AG09319 (cell line): ENCODE measurements at regions not wholly inside any gene's neighbourhood (a gene's known extent, or its start where the extent isn't known, plus 50 kb on each side); places are given as distances from the start of the nearest gene placed in this dataset.
"Not testable (repeated sequence)": the region's sequence is repeated elsewhere in the genome, so short reads cannot be mapped to it uniquely, and the experiment has no call there.

Experiments used
- DNase-seq: peaks from one replicate; pipeline ENCODE4 v3.0.0-alpha.2; 2010; ENCODE audit warnings: low read depth; ENCODE audit errors: extremely low read depth
- TF ChIP-seq, protein P1 (sequence below): IDR thresholded peaks from 2 replicates; pipeline ENCODE4 v1.5.1; 2011; ENCODE audit warnings: low read depth, mild to moderate bottlenecking, inconsistent platforms, low read length, moderate library complexity

DNA sequence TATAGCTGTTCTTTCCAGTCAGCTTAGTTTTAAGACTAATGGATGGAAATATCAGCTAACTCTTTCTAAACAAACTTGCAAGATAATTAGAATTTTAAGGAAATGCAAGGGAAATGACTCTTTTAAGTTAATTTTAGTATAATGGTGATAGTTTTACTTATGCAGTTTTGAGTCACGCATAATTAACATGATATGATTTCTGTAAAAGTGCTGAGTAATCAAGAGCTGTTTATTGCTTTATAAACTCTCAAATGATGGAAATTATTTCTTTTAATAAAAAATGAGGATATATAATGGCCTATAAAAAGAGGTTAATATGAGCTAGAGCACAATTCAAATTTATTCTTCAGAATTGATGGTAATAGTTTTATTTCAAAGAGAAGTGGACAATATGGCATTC, 385.9 kb downstream of the GLUD2 start:
- TF ChIP-seq, protein P1, sequence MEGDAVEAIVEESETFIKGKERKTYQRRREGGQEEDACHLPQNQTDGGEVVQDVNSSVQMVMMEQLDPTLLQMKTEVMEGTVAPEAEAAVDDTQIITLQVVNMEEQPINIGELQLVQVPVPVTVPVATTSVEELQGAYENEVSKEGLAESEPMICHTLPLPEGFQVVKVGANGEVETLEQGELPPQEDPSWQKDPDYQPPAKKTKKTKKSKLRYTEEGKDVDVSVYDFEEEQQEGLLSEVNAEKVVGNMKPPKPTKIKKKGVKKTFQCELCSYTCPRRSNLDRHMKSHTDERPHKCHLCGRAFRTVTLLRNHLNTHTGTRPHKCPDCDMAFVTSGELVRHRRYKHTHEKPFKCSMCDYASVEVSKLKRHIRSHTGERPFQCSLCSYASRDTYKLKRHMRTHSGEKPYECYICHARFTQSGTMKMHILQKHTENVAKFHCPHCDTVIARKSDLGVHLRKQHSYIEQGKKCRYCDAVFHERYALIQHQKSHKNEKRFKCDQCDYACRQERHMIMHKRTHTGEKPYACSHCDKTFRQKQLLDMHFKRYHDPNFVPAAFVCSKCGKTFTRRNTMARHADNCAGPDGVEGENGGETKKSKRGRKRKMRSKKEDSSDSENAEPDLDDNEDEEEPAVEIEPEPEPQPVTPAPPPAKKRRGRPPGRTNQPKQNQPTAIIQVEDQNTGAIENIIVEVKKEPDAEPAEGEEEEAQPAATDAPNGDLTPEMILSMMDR: no peak
- no peak for DNase-seq

DNA sequence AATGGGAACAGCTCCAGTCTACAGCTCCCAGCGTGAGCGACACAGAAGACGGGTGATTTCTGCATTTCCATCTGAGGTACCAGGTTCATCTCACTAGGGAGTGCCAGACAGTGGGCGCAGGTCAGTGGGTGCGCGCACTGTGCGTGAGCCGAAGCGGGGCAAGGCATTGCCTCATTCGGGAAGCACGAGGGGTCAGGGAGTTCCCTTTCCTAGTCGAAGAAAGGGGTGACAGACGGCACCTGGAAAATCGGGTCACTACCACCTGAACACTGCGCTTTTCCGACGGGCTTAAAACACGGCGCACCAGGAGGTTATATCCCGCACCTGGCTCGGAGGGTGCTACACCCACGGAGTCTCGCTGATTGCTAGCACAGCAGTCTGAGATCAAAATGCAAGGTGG, 390.3 kb downstream of the GLUD2 start:
- not testable (repeated sequence) for DNase-seq

DNA sequence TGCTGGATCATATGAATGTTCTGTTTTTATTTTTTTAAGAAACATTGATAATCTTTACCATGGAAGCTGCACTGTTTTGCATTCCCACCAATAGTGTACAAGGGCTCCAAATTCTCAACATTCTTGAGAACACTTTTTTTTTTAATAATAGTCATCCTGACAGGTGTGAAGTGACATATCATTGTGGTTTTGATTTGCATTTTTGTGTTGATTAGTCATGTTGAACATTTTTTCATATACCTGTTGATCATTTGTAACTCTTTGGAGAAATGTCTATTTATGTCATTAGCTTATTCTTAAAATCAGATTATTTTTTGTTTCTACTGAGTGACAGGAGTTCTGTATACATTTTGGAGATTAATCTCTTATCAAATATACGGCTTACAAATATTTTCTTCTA, 408.5 kb downstream of the GLUD2 start:
- TF ChIP-seq, protein P1: no peak
- DNase-seq: no peak

DNA sequence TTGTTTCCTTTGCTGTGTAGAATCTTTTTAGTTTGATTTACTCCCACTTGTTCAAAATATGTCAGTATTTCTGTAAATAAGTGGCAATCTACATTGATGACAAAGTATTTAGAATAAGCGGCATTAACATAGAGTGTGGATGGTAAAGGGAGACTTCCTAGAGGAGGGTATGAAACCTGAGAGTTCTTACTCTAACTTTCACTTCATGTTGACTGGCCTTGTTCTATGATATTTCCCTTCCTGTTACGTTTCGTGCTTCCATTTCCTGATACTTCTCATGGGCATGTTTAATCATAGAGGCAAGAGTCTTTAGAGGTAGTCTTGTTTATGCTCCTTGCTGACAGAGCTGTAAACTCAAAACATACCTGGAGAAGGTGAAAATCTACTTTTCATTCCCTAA, 408.9 kb downstream of the GLUD2 start:
- no peak for DNase-seq
- TF ChIP-seq, protein P1: no peak

DNA sequence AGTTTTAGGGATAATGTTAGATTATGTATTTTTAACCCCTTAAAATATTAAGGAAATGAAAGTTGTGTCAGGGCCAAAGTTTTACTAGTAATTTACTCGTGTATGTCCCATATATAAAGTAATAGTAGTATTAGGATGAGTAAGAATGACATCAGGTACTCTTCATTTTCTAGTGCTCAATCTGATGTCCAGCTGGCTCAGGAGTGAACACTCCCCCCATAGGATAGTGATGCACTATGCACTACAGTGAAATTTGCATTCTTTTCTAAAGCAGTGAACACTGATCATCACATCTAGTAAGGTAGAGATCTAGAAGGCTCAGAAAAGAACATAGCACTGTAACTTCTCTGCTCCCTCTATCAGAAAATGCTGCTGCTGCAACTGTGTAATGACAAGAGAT, 409.7 kb downstream of the GLUD2 start:
- DNase-seq: no peak

DNA sequence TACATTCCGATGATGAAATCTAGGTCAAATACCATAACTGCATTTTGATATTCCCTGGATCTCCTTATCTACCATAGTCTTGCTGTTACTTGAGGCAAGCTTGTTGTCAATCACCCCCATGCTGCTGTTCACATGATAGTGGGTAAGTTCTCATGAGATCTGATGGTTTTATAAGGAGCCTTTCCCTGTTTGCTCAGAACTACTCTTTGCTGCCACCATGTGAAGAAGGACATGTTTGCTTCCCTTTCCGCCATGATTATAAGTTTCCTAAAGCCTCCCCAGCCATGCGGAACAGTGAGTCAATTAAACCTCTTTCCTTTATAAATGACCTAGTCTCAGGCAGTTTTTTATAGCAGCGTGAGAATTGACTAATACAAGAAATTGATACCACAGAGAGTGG, 432.0 kb downstream of the GLUD2 start:
- TF ChIP-seq, protein P1: no peak
- no peak for DNase-seq

More for the DNA sequence above, 409.7 kb downstream of the GLUD2 start:
- TF ChIP-seq, protein P1: no peak

DNA sequence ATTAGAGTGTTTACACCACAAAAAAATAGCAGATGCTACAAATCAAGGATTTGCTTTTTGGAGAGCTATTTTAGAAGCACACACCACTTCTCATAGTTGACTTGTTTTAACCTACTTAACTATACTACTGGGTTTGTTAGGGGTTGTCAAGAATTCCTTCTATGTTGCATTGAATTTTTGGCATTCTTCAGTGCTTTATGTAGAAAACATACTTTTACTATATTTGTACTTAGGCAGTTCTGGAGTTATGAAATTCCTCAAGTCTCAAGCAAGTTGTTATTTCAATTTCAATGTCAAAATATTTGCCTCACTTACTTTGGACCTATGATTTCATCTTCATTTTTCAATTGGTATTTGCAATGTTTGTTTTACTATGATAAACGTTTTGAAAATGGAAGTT, 449.6 kb downstream of the GLUD2 start:
- no peak for DNase-seq
- TF ChIP-seq, protein P1: no peak

DNA sequence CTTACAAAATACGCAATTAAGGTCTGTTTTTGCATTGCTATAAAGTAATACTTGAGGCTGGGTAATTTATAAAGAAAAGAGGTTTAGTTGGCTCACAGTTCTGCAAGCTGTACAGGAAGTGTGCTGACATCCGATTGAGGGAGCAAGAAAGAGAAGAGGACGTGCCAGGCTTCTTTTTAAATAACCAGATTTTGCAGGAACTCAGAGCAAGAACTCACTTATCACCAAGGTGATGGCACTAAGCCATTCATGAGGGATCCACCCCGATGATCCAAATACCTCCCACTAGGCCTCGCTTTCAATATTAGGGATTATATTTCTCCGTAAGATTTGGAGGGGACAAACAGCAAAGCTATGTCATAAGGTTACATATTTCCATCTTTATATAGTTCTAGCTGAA, 456.7 kb downstream of the GLUD2 start:
- TF ChIP-seq, protein P1: no peak
- DNase-seq: no peak
